Astrocyte of the spinal cord (primary cell): ENCODE measurements at regions not wholly inside any gene's neighbourhood (a gene's known extent, or its start where the extent isn't known, plus 50 kb on each side); places are given as distances from the start of the nearest gene placed in this dataset.

Experiments used
- DNase-seq: peaks from one replicate; pipeline ENCODE4 v3.0.0; 2011; ENCODE audit warnings: low read depth, low spot score
- H3K4me3 ChIP-seq: 2 replicates; pipeline ENCODE4 v1.5.1; 2011; ENCODE audit warnings: low read depth, mild to moderate bottlenecking, low read length, moderate library complexity
- in situ Hi-C: cut with HindIII; loops from 2 replicates; pipeline ENCODE4 v1.10.0; 2017; ENCODE audit warnings: low sequenced_read_pairs
- TF ChIP-seq, protein P1 (sequence below): IDR thresholded peaks from 2 replicates; pipeline ENCODE4 v1.5.1; 2012; ENCODE audit warnings: low read depth, mild to moderate bottlenecking, low read length, inconsistent platforms

- no peak overlapping the region for H3K4me3 ChIP-seq
- TF ChIP-seq, protein P1, sequence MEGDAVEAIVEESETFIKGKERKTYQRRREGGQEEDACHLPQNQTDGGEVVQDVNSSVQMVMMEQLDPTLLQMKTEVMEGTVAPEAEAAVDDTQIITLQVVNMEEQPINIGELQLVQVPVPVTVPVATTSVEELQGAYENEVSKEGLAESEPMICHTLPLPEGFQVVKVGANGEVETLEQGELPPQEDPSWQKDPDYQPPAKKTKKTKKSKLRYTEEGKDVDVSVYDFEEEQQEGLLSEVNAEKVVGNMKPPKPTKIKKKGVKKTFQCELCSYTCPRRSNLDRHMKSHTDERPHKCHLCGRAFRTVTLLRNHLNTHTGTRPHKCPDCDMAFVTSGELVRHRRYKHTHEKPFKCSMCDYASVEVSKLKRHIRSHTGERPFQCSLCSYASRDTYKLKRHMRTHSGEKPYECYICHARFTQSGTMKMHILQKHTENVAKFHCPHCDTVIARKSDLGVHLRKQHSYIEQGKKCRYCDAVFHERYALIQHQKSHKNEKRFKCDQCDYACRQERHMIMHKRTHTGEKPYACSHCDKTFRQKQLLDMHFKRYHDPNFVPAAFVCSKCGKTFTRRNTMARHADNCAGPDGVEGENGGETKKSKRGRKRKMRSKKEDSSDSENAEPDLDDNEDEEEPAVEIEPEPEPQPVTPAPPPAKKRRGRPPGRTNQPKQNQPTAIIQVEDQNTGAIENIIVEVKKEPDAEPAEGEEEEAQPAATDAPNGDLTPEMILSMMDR = no peak
- peak; percentile 86 for DNase-seq
- in situ Hi-C loops = no loop called here
Measured at GRCh38 chr5:173456751-173457171, 128.5 kb upstream of the STC2 start.

- in situ Hi-C loops = no loop called here
- no peak overlapping the region for H3K4me3 ChIP-seq
- TF ChIP-seq, protein P1 = no peak
- DNase-seq = no peak
Measured at GRCh38 chr5:173456181-173456580, 128.0 kb upstream of the STC2 start.

DNA sequence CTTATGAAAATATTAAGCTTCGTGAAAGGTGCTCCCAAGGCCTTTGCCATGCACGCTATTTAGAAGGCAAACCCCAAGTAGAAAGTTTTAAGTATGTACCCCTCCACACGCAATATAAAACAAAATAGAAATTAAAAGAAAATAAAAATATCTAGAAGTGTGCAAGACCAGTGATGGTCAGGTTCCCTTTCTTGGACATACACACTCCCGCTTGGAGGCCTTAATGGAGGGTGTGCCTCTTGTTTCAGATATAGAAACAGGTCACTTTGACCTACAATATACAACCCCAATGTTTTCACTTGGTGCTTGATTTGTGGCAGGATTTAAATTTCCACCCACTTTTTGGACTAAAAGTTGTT lies 127.4 kb upstream of the STC2 start:
- in situ Hi-C loops = no loop called here

DNA sequence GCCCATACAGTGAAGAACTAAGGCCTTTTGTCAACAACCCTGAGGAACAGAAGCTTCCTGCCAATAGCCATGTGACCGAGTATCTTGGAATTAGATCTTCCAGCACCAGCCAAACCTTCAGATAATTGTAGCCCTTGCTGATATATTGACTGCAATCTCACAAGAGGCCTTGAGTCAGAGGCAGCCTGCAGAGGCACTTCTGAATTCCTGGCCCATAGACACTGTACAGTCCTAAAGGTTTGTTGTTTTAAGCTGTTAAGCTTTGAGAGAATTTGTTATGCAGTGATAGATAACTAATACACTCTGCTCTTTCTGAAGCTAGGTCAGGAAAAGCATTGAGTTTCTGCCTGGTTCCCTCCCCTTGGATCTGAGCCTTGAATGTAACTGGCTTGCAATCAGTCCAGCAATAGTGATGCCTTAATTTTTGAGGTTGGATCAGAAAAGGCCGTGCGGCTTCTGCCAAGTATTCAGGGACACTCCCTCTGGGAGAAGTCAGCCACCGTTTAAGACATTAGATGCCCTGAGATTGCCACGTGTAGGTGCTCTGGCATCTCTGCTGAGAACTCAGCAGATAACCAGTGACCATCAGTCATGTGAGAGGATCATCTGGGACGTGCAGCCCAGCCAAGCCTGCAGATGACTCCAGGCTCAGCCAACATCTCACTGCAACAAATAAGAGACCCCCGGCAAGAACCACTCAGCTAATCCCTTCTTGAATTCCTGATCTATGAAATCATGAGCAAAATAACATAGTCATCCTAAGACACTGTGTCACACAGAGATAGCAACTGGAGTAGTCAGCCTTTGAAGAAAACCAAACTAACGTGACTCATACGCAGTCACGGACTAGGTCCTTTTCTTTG lies 126.8 kb upstream of the STC2 start:
- in situ Hi-C loops = no loop called here
- H3K4me3 ChIP-seq = no peak overlapping the region
- peak; percentile 98 for DNase-seq

More for the DNA sequence above, 127.4 kb upstream of the STC2 start:
- no peak overlapping the region for H3K4me3 ChIP-seq
- TF ChIP-seq, protein P1 = no peak
- no peak for DNase-seq

DNA sequence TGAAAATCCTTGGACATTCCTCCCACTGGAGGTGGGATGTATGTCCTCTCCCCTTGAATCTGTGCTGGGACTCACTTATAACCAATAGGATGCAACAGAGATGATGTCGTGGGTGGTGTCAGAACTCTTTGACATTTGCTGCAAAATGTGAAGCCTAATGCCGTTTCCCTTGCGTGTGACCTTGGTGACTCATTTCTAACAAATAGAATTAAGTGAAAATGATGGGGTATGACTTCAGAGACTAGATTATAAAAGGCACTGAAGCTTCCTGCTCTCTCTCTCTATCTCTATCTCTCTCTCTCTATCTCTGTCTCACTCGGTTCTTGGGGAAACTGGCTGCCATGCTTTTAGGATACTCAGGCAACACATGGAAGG lies 126.1 kb upstream of the STC2 start:
- in situ Hi-C loops = no loop called here
- no peak overlapping the region for H3K4me3 ChIP-seq
- peak; percentile 66 for DNase-seq
- TF ChIP-seq, protein P1 = no peak

More for the DNA sequence above, 126.8 kb upstream of the STC2 start:
- TF ChIP-seq, protein P1 = no peak

DNA sequence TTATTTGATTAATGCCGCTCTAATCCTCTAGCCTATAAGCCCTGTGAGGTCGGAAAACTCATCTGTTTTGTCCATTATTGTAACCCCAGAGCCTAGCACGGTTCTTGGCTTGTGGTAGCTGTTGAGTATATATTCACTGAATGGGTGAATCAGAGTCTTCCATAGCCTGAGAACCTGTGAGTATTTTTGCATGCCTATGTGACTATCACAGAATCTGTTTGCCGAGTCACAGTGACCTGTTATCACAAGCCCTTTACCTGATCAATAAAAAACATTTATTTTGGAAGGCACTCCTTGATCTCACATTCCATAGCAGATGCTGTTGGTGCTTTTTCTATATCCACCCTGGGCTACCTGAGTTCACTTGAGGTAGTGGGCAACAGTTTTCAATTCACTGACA lies 125.0 kb upstream of the STC2 start:
- no peak overlapping the region for H3K4me3 ChIP-seq
- TF ChIP-seq, protein P1 = no peak
- in situ Hi-C loops = no loop called here
- DNase-seq = no peak
